KMS-11 (cell line): ENCODE measurements at regions not wholly inside any gene's neighbourhood (a gene's known extent, or its start where the extent isn't known, plus 50 kb on each side); places are given as distances from the start of the nearest gene placed in this dataset.

Source experiments
- H2AFZ ChIP-seq: fragments of 200-600 bp; sonication (generic); 2 replicates; pipeline ENCODE4 v1.6.1; 2016; ENCODE audit warnings: antibody characterized with exemption, mixed run types, low read depth
- H3K27ac ChIP-seq: fragments of 200-600 bp; sonication (generic); 2 replicates; pipeline ENCODE4 v1.6.1; 2016; ENCODE audit warnings: mild to moderate bottlenecking, mixed run types
- H3K27me3 ChIP-seq: fragments of 200-600 bp; sonication (generic); 2 replicates; pipeline ENCODE4 v1.6.1; 2017; ENCODE audit warnings: mild to moderate bottlenecking, low read depth, mixed run types, moderate library complexity; ENCODE audit not compliant: insufficient read depth
- H3K36me3 ChIP-seq: fragments of 200-600 bp; sonication (generic); 2 replicates; pipeline ENCODE4 v1.6.1; 2017; ENCODE audit warnings: mild to moderate bottlenecking, mixed run types; ENCODE audit not compliant: insufficient read depth
- H3K4me1 ChIP-seq: fragments of 200-600 bp; sonication (generic); 2 replicates; pipeline ENCODE4 v1.6.1; 2016; ENCODE audit warnings: mild to moderate bottlenecking, low read depth, mixed run types; ENCODE audit not compliant: poor library complexity, severe bottlenecking
- H3K4me2 ChIP-seq: fragments of 200-600 bp; sonication (generic); 2 replicates; pipeline ENCODE4 v1.7.0; 2016; ENCODE audit warnings: mild to moderate bottlenecking, mixed run types
- H3K4me3 ChIP-seq: fragments of 200-600 bp; sonication (generic); IDR thresholded peaks from 2 replicates; pipeline ENCODE4 v1.6.1; 2017; ENCODE audit warnings: low read depth, low read length, mixed read lengths; ENCODE audit not compliant: insufficient read depth
- H3K79me2 ChIP-seq: fragments of 200-600 bp; sonication (generic); 2 replicates; pipeline ENCODE4 v1.6.1; 2016; ENCODE audit warnings: low read depth, mixed run types; ENCODE audit not compliant: insufficient read depth
- H3K9ac ChIP-seq: fragments of 200-600 bp; sonication (generic); 2 replicates; pipeline ENCODE4 v1.6.1; 2016; ENCODE audit warnings: mild to moderate bottlenecking, mixed run types
- H4K20me1 ChIP-seq: fragments of 200-600 bp; sonication (generic); 2 replicates; pipeline ENCODE4 v1.6.1; 2016; ENCODE audit warnings: mild to moderate bottlenecking, mixed run types; ENCODE audit not compliant: insufficient read depth
- CTCF ChIP-seq: fragments of 200-600 bp; sonication (generic); conservative IDR thresholded peaks from 2 replicates; pipeline ENCODE4 v1.6.1; 2017; ENCODE audit warnings: low read depth, mild to moderate bottlenecking, antibody characterized with exemption, low read length, moderate library complexity, mixed read lengths

- Histone ChIP-seq H3K36me3 (no peaks in the 10 kb centered on the region), H3K4me2 (no peak overlapping the region), H3K27me3 (no peaks in the 10 kb centered on the region; the same call in 1 of the 2 replicates), H3K79me2 (no peaks in the 10 kb centered on the region), H3K4me1 (no peaks in the 10 kb centered on the region), H2AFZ (no peak overlapping the region), H3K9ac (no peak overlapping the region), H3K4me3 (no peak overlapping the region), H3K27ac (no peak overlapping the region), H4K20me1 (no peaks in the 10 kb centered on the region)
- no peak for TF ChIP-seq CTCF
Measured at GRCh38 chr15:38041576-38041975, 107.1 kb downstream of the TMCO5A start.

GRCh38 chr15:38042211-38042610, 107.8 kb downstream of the TMCO5A start:
- H3K27ac ChIP-seq: no peak overlapping the region
- no peaks in the 10 kb centered on the region for H3K79me2 ChIP-seq
- H3K4me1 ChIP-seq: no peaks in the 10 kb centered on the region
- no peaks in the 10 kb centered on the region for H3K36me3 ChIP-seq
- no peak overlapping the region for H3K4me3 ChIP-seq
- H3K9ac ChIP-seq: no peak overlapping the region
- H2AFZ ChIP-seq: no peak overlapping the region
- no peak overlapping the region for H3K4me2 ChIP-seq
- no peak for TF ChIP-seq CTCF
- H3K27me3 ChIP-seq: no peaks in the 10 kb centered on the region; the same call in 1 of the 2 replicates
- H4K20me1 ChIP-seq: no peaks in the 10 kb centered on the region

- no peak overlapping the region for H2AFZ ChIP-seq
- no peak overlapping the region for H3K4me2 ChIP-seq
- no peaks in the 10 kb centered on the region for H4K20me1 ChIP-seq
- no peak overlapping the region for H3K27ac ChIP-seq
- no peak overlapping the region for H3K9ac ChIP-seq
- no peaks in the 10 kb centered on the region for H3K79me2 ChIP-seq
- no peaks in the 10 kb centered on the region; the same call in 1 of the 2 replicates for H3K27me3 ChIP-seq
- no peak for TF ChIP-seq CTCF
- no peaks in the 10 kb centered on the region for H3K4me1 ChIP-seq
- no peak overlapping the region for H3K4me3 ChIP-seq
- H3K36me3 ChIP-seq: no peaks in the 10 kb centered on the region
Measured at GRCh38 chr15:38042707-38043445, 108.4 kb downstream of the TMCO5A start.

GRCh38 chr15:38046257-38047051, 112.0 kb downstream of the TMCO5A start:
- no peak overlapping the region for H3K9ac ChIP-seq
- H3K4me3 ChIP-seq: no peak overlapping the region
- no peak overlapping the region for H3K27ac ChIP-seq
- no peak for TF ChIP-seq CTCF
- no peak overlapping the region for H2AFZ ChIP-seq
- no peaks in the 10 kb centered on the region for H3K27me3 ChIP-seq
- H4K20me1 ChIP-seq: no peaks in the 10 kb centered on the region
- no peak overlapping the region for H3K4me2 ChIP-seq
- H3K36me3 ChIP-seq: no peaks in the 10 kb centered on the region
- H3K4me1 ChIP-seq: peaks cover 20% of the 10 kb centered on the region
- H3K79me2 ChIP-seq: no peaks in the 10 kb centered on the region
